ENCODE measurements at regions not wholly inside any gene's neighbourhood (a gene's known extent, or its start where the extent isn't known, plus 50 kb on each side); places are given as distances from the start of the nearest gene placed in this dataset.

DNA sequence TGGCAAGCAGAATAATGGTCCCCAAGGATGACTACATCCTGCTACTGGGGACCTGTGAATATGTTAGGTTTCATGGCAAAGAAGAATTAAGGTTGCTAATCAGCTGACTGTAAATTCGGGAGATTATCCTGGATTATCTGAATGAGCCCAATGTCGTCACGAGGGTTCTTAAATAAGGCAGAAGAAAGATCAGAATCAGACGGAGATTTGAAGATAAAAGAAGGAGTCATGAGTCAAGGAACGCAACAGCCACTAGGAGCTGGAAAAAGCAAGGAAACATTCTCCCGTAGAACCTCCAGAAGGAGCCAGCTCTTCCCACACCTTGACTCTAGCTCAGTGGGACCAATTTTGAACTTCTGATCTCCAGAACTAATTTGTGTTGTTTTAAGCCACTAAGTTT, 82.9 kb upstream of the APBB1IP start:
- TF ChIP-seq, protein P1, sequence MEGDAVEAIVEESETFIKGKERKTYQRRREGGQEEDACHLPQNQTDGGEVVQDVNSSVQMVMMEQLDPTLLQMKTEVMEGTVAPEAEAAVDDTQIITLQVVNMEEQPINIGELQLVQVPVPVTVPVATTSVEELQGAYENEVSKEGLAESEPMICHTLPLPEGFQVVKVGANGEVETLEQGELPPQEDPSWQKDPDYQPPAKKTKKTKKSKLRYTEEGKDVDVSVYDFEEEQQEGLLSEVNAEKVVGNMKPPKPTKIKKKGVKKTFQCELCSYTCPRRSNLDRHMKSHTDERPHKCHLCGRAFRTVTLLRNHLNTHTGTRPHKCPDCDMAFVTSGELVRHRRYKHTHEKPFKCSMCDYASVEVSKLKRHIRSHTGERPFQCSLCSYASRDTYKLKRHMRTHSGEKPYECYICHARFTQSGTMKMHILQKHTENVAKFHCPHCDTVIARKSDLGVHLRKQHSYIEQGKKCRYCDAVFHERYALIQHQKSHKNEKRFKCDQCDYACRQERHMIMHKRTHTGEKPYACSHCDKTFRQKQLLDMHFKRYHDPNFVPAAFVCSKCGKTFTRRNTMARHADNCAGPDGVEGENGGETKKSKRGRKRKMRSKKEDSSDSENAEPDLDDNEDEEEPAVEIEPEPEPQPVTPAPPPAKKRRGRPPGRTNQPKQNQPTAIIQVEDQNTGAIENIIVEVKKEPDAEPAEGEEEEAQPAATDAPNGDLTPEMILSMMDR (IDR thresholded peaks at IDR 0.05; ENCODE audit: unreplicated experiment), result no peak
- peaks cover 11% of the 10 kb centered on the region for H3K9me3 Mint-ChIP-seq (ENCODE audit: low read depth, unreplicated experiment)
- no peak overlapping the region for H3K27ac Mint-ChIP-seq (ENCODE audit: unreplicated experiment)
- BruUV-seq (replicated peaks), result no TSS peak
- H3K4me3 Mint-ChIP-seq (ENCODE audit: low read depth, unreplicated experiment), result no peak overlapping the region
- H3K27me3 Mint-ChIP-seq (ENCODE audit: unreplicated experiment), result no peaks in the 10 kb centered on the region
- intact Hi-C loops (cut with micrococcal nuclease; ENCODE audit: unreplicated experiment), result no loop called here
- H3K36me3 Mint-ChIP-seq (ENCODE audit: insufficient read depth, unreplicated experiment), result no peaks in the 10 kb centered on the region
- DNase-seq, result no peak
- CTCF ChIA-PET, result no interaction called here
- H3K4me1 Mint-ChIP-seq (ENCODE audit: low read depth, unreplicated experiment), result peaks cover 1% of the 10 kb centered on the region

DNA sequence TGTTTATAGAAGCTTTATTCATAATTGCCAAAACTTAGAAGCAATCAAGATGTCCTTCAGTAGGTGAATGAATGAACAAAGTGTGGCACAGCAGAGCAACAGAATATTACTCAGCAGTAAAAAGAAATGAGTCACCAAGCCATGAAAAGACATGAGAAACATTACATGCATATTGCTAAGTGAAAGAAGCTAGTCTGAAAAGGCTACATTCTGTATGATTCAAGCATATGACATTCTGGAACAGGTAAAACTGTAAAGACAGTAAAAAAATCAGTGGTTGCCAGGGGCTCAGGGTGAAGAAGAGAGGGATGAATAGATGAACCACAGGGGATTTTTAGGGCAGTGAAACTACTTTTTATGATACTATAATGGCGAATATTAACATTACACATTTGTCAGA, 80.9 kb upstream of the APBB1IP start:
- H3K4me1 Mint-ChIP-seq (ENCODE audit: low read depth, unreplicated experiment), result peaks cover 21% of the 10 kb centered on the region
- no peaks in the 10 kb centered on the region for H3K27me3 Mint-ChIP-seq (ENCODE audit: unreplicated experiment)
- no peak for DNase-seq
- H3K27ac Mint-ChIP-seq (ENCODE audit: unreplicated experiment), result no peak overlapping the region
- H3K36me3 Mint-ChIP-seq (ENCODE audit: insufficient read depth, unreplicated experiment), result no peaks in the 10 kb centered on the region
- CTCF ChIA-PET, result no interaction called here
- intact Hi-C loops (cut with micrococcal nuclease; ENCODE audit: unreplicated experiment), result no loop called here
- TF ChIP-seq, protein P1 (IDR thresholded peaks at IDR 0.05; ENCODE audit: unreplicated experiment), result no peak
- H3K9me3 Mint-ChIP-seq (ENCODE audit: low read depth, unreplicated experiment), result peaks cover 11% of the 10 kb centered on the region
- H3K4me3 Mint-ChIP-seq (ENCODE audit: low read depth, unreplicated experiment), result no peak overlapping the region
- BruUV-seq (replicated peaks), result no TSS peak

DNA sequence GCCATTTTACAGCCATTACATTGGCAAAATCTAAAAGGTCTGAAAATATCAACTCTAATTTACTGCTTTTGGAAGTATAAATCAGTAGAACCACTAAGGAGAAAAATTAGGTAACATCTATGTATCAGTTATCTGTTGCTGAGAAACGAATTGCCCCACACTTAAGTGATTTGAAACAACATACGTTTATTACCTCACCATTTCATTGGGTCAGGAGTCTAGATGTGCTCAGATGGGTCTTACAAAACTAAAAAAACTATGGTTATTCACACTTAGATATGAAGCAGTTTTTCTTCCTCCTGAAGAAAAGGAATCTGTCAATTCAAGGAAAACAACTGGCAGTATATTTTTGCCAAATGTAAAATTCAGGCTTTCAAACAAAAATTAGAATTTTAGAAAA, 80.1 kb upstream of the APBB1IP start:
- TF ChIP-seq, protein P1 (IDR thresholded peaks at IDR 0.05; ENCODE audit: unreplicated experiment), result no peak
- Mint-ChIP-seq H3K27ac (ENCODE audit: unreplicated experiment) (no peak overlapping the region), H3K27me3 (ENCODE audit: unreplicated experiment) (no peaks in the 10 kb centered on the region), H3K4me1 (ENCODE audit: low read depth, unreplicated experiment) (peaks cover 22% of the 10 kb centered on the region), H3K4me3 (ENCODE audit: low read depth, unreplicated experiment) (no peak overlapping the region), H3K36me3 (ENCODE audit: insufficient read depth, unreplicated experiment) (no peaks in the 10 kb centered on the region), H3K9me3 (ENCODE audit: low read depth, unreplicated experiment) (peaks cover 11% of the 10 kb centered on the region)
- BruUV-seq (replicated peaks), result no TSS peak
- intact Hi-C loops (cut with micrococcal nuclease; ENCODE audit: unreplicated experiment), result no loop called here
- CTCF ChIA-PET, result no interaction called here
- no peak for DNase-seq

DNA sequence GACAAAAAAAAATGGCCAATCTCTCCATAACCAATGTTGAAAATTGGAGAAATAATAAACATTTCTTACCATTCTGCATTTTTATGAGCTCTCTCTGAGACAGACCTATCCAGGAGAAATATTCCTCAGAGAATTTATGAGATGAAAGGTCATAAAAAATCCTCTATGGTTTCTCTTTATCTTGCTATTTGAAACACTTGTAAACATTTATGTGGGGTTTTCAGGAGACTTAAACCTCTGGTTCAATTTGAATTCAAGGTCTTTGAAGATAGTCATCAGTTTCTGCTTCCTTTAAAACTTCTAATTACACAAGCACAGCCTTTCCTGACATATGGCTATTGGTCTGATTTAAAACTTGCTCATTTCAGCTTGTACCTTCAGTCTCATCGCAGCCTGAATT, 78.5 kb upstream of the APBB1IP start:
- Mint-ChIP-seq H3K27me3 (ENCODE audit: unreplicated experiment) (no peaks in the 10 kb centered on the region), H3K4me1 (ENCODE audit: low read depth, unreplicated experiment) (peaks cover 22% of the 10 kb centered on the region), H3K36me3 (ENCODE audit: insufficient read depth, unreplicated experiment) (no peaks in the 10 kb centered on the region), H3K9me3 (ENCODE audit: low read depth, unreplicated experiment) (peaks cover 4% of the 10 kb centered on the region), H3K27ac (ENCODE audit: unreplicated experiment) (no peak overlapping the region), H3K4me3 (ENCODE audit: low read depth, unreplicated experiment) (no peak overlapping the region)
- CTCF ChIA-PET, result no interaction called here
- no TSS peak for BruUV-seq (replicated peaks)
- no peak for DNase-seq
- TF ChIP-seq, protein P1 (IDR thresholded peaks at IDR 0.05; ENCODE audit: unreplicated experiment), result no peak
- intact Hi-C loops (cut with micrococcal nuclease; ENCODE audit: unreplicated experiment), result no loop called here
